Muscle layer of duodenum (tissue), 2 donors: ENCODE measurements at regions not wholly inside any gene's neighbourhood (a gene's known extent, or its start where the extent isn't known, plus 50 kb on each side); places are given as distances from the start of the nearest gene placed in this dataset.

Experiments
- H3K27ac ChIP-seq: one replicate; pipeline ENCODE4 v1.7.0; 2013; ENCODE audit warnings: mild to moderate bottlenecking, low read length
- H3K27me3 ChIP-seq: one replicate; pipeline ENCODE4 v1.7.0; 2013; ENCODE audit warnings: low read depth, mild to moderate bottlenecking, control low read depth, low read length
- H3K36me3 ChIP-seq, 2 donors: one replicate each; pipeline ENCODE4 v1.7.0; 2013; ENCODE audit warnings: low read length in 2 of 2, control low read depth in 1 of 2, mild to moderate bottlenecking in 1 of 2; ENCODE audit not compliant: insufficient read depth in 2 of 2, control insufficient read depth in 1 of 2
- H3K4me1 ChIP-seq, 2 donors: one replicate each; pipeline ENCODE4 v1.7.0; 2013; ENCODE audit warnings: low read length in 2 of 2, mild to moderate bottlenecking in 2 of 2, control low read depth in 1 of 2, moderate library complexity in 1 of 2; ENCODE audit not compliant: insufficient read depth in 2 of 2, control insufficient read depth in 1 of 2
- H3K4me3 ChIP-seq, 2 donors: one replicate each; pipeline ENCODE4 v1.7.0; 2013; ENCODE audit warnings: low read length in 2 of 2, low read depth in 1 of 2, mild to moderate bottlenecking in 1 of 2
- H3K9me3 ChIP-seq, 2 donors: one replicate each; pipeline ENCODE4 v1.7.0; 2013; ENCODE audit warnings: low read length in 2 of 2, control low read depth in 1 of 2, mild to moderate bottlenecking in 1 of 2; ENCODE audit not compliant: control insufficient read depth in 1 of 2
- donor health status: healthy.

- Histone ChIP-seq H3K4me3 (no peak overlapping the region), H3K27me3 (no peaks in the 10 kb centered on the region), H3K27ac (no peak overlapping the region)
These were observed 765.5 kb downstream of the CDH8 start for GRCh38 chr16:61270726-61271125.

GRCh38 chr16:61263400-61263799 is 772.8 kb downstream of the CDH8 start:
- H3K4me1 ChIP-seq, result no peaks in the 10 kb centered on the region
- H3K4me3 ChIP-seq, result no peak overlapping the region
- H3K36me3 ChIP-seq, result no peaks in the 10 kb centered on the region
- no peaks in the 10 kb centered on the region for H3K27me3 ChIP-seq
- no peaks in the 10 kb centered on the region for H3K9me3 ChIP-seq
- no peak overlapping the region for H3K27ac ChIP-seq

More at GRCh38 chr16:61270726-61271125, 765.5 kb downstream of the CDH8 start:
- H3K36me3 ChIP-seq, result no peaks in the 10 kb centered on the region
- no peaks in the 10 kb centered on the region for H3K9me3 ChIP-seq
- no peaks in the 10 kb centered on the region for H3K4me1 ChIP-seq

GRCh38 chr16:61261315-61261714 is 774.9 kb downstream of the CDH8 start:
- Histone ChIP-seq H3K27ac (no peak overlapping the region), H3K27me3 (no peaks in the 10 kb centered on the region), H3K9me3 (no peaks in the 10 kb centered on the region), H3K4me3 (no peak overlapping the region), H3K4me1 (no peaks in the 10 kb centered on the region), H3K36me3 (no peaks in the 10 kb centered on the region)

- Histone ChIP-seq H3K9me3 (no peaks in the 10 kb centered on the region), H3K36me3 (no peaks in the 10 kb centered on the region), H3K27me3 (no peaks in the 10 kb centered on the region), H3K27ac (no peak overlapping the region), H3K4me3 (no peak overlapping the region), H3K4me1 (no peaks in the 10 kb centered on the region)
These were observed 789.6 kb downstream of the CDH8 start for GRCh38 chr16:61246592-61246991.

- Histone ChIP-seq H3K4me1 (no peaks in the 10 kb centered on the region), H3K27ac (no peak overlapping the region), H3K9me3 (no peaks in the 10 kb centered on the region), H3K4me3 (no peak overlapping the region), H3K27me3 (no peaks in the 10 kb centered on the region), H3K36me3 (no peaks in the 10 kb centered on the region)
These were observed 792.3 kb downstream of the CDH8 start for GRCh38 chr16:61243954-61244353.

GRCh38 chr16:61237884-61238485 is 798.3 kb downstream of the CDH8 start:
- no peaks in the 10 kb centered on the region for H3K9me3 ChIP-seq

GRCh38 chr16:61233713-61234112 is 802.5 kb downstream of the CDH8 start:
- Histone ChIP-seq H3K4me3 (no peak overlapping the region), H3K36me3 (no peaks in the 10 kb centered on the region), H3K27ac (no peak overlapping the region), H3K9me3 (no peaks in the 10 kb centered on the region), H3K4me1 (no peaks in the 10 kb centered on the region), H3K27me3 (no peaks in the 10 kb centered on the region)

More at GRCh38 chr16:61237884-61238485, 798.3 kb downstream of the CDH8 start:
- Histone ChIP-seq H3K4me3 (no peak overlapping the region), H3K27ac (no peak overlapping the region), H3K27me3 (no peaks in the 10 kb centered on the region), H3K36me3 (no peaks in the 10 kb centered on the region), H3K4me1 (no peaks in the 10 kb centered on the region)

- H3K4me3 ChIP-seq, result no peak overlapping the region
- no peaks in the 10 kb centered on the region for H3K9me3 ChIP-seq
- H3K4me1 ChIP-seq, result no peaks in the 10 kb centered on the region
- no peaks in the 10 kb centered on the region for H3K27me3 ChIP-seq
- no peaks in the 10 kb centered on the region for H3K36me3 ChIP-seq
- H3K27ac ChIP-seq, result no peak overlapping the region
These were observed 807.9 kb downstream of the CDH8 start for GRCh38 chr16:61228371-61228770.

GRCh38 chr16:61215605-61216004 is 820.6 kb downstream of the CDH8 start:
- no peaks in the 10 kb centered on the region for H3K4me1 ChIP-seq
- H3K27ac ChIP-seq, result no peak overlapping the region
- H3K9me3 ChIP-seq, result no peaks in the 10 kb centered on the region
- H3K36me3 ChIP-seq, result no peaks in the 10 kb centered on the region
- H3K4me3 ChIP-seq, result no peak overlapping the region
- no peaks in the 10 kb centered on the region for H3K27me3 ChIP-seq

GRCh38 chr16:61214780-61215179 is 821.5 kb downstream of the CDH8 start:
- Histone ChIP-seq H3K4me3 (no peak overlapping the region), H3K4me1 (no peaks in the 10 kb centered on the region), H3K27ac (no peak overlapping the region), H3K9me3 (no peaks in the 10 kb centered on the region), H3K27me3 (no peaks in the 10 kb centered on the region), H3K36me3 (no peaks in the 10 kb centered on the region)

GRCh38 chr16:61210076-61210475 is 826.2 kb downstream of the CDH8 start:
- H3K9me3 ChIP-seq, result no peaks in the 10 kb centered on the region
- H3K4me1 ChIP-seq, result no peaks in the 10 kb centered on the region
- H3K4me3 ChIP-seq, result no peak overlapping the region
- no peaks in the 10 kb centered on the region for H3K27me3 ChIP-seq
- no peaks in the 10 kb centered on the region for H3K36me3 ChIP-seq
- no peak overlapping the region for H3K27ac ChIP-seq

- Histone ChIP-seq H3K4me1 (no peaks in the 10 kb centered on the region), H3K36me3 (no peaks in the 10 kb centered on the region), H3K4me3 (no peak overlapping the region), H3K27ac (no peak overlapping the region), H3K27me3 (no peaks in the 10 kb centered on the region), H3K9me3 (no peaks in the 10 kb centered on the region)
These were observed 841.2 kb downstream of the CDH8 start for GRCh38 chr16:61195006-61195405.
